ENCODE measurements at regions not wholly inside any gene's neighbourhood (a gene's known extent, or its start where the extent isn't known, plus 50 kb on each side); places are given as distances from the start of the nearest gene placed in this dataset.

DNA sequence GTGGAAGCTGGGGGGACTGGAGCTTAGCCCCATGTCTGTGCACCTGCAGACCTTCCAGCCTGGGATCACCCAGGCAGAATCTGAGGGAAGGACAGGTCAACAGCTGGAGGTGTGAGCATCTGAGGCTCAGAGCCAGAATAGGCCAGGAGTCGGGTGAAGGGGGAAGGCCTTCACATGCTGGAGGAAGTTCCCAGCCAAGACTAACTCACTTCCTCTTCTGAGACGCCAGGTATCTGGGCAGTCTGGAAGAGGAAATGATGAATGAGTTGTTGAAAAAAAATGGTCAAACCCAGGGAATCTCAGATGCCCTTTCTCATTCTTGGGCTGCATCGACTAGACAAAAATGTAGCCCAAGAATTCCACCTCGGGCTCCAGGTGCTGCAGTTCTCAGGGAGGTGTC, 73.6 kb upstream of the TIAM2 start:
- TF ChIP-seq, protein P1, sequence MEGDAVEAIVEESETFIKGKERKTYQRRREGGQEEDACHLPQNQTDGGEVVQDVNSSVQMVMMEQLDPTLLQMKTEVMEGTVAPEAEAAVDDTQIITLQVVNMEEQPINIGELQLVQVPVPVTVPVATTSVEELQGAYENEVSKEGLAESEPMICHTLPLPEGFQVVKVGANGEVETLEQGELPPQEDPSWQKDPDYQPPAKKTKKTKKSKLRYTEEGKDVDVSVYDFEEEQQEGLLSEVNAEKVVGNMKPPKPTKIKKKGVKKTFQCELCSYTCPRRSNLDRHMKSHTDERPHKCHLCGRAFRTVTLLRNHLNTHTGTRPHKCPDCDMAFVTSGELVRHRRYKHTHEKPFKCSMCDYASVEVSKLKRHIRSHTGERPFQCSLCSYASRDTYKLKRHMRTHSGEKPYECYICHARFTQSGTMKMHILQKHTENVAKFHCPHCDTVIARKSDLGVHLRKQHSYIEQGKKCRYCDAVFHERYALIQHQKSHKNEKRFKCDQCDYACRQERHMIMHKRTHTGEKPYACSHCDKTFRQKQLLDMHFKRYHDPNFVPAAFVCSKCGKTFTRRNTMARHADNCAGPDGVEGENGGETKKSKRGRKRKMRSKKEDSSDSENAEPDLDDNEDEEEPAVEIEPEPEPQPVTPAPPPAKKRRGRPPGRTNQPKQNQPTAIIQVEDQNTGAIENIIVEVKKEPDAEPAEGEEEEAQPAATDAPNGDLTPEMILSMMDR (IDR thresholded peaks at IDR 0.05) = no peak
- Histone ChIP-seq H3K4me1 (ENCODE audit: low read depth) (no peaks in the 10 kb centered on the region), H3K9me3 (no peaks in the 10 kb centered on the region), H3K4me3 (no peak overlapping the region), H3K36me3 (ENCODE audit: low read depth) (no peaks in the 10 kb centered on the region)
- ATAC-seq (peak; percentile 53), DNase-seq (peak in 1 of 3 donors; percentile 3)
- intact Hi-C loops (cut with DNase I, micrococcal nuclease) = no loop called here

DNA sequence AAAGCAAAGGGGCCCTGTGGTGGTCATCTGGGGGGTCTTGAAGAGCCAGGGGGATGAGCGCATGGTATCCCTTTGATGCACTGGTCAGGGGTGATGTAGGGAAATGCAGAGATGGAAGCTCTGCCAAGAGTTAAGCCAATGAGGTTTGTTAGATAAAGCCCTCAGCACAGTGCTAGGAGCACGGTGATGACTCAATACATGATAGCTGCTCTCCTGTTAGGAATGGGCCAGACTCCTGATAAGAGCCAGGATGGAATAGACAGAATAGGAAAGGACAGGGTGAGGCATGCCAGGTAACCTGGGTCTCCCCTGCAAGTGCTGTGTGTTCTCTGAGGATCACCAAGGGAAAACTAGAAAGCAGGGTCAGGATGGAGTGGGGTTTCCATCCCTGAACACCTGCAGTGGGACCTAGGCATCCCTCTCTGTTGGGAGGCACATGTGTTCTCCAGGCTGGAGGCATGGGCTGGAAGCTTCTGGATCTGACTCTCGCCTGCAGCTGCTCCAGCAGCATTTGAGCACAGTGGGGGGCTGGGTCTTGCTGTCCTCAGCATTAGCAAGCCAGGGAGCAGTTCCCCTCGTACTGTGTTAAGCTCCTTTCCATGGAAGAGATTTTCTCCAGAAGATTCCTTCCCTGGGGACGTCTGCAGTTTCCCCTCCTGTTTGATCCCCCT, 71.8 kb upstream of the TIAM2 start:
- Histone ChIP-seq H3K4me1 (ENCODE audit: low read depth) (no peaks in the 10 kb centered on the region), H3K9me3 (no peaks in the 10 kb centered on the region), H3K4me3 (no peak overlapping the region), H3K36me3 (ENCODE audit: low read depth) (no peaks in the 10 kb centered on the region)
- TF ChIP-seq, protein P1 (IDR thresholded peaks at IDR 0.05) = no peak
- no peak for DNase-seq
- ATAC-seq = no peak
- intact Hi-C loops (cut with DNase I, micrococcal nuclease) = no loop called here

DNA sequence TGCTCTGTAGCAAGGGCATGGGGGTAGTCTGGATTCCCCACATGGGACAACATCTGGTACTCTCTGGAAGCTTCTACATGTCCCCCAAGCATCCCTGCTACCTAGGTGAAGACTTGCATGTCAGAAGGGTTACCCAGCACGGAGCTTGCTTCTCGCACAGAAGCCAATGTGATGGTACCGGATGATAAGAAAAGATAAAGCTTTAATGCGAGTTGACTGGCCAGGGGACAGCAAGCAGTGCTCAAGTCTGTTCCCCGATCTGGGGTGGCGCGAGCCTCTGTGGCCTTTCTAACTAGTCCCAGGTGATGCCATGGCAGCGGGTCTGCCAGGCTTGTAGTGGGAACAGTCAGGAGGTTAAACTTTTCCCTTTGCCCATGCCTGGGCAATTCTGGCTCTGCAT, 70.0 kb upstream of the TIAM2 start:
- H3K4me1 ChIP-seq (ENCODE audit: low read depth) = no peaks in the 10 kb centered on the region
- intact Hi-C loops (cut with DNase I, micrococcal nuclease) = no loop called here
- H3K4me3 ChIP-seq = no peak overlapping the region
- no peak for ATAC-seq
- no peak for DNase-seq
- no peaks in the 10 kb centered on the region for H3K9me3 ChIP-seq
- TF ChIP-seq, protein P1 (IDR thresholded peaks at IDR 0.05) = no peak
- no peaks in the 10 kb centered on the region for H3K36me3 ChIP-seq (ENCODE audit: low read depth)

DNA sequence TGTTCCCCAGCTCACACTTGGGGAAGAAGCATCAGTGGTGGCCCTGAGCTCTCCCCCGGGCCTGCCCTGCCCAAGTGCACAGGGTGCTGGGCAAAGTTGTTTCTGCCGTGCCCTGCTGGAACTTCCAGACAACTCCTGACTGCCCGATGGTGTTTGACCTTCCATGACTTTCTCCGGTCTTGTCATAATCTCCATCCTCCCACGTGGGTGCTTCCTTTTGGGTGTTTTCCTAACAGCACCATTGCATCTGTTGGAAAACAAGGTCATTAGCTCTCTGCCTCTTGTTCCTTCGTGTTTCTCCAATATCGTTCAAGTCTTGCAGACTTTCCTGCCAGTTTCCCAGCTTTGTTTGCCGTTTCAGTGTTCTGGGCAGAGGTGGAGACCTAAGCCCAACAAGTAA, 68.7 kb upstream of the TIAM2 start:
- DNase-seq (no peak), ATAC-seq (no peak)
- intact Hi-C loops (cut with DNase I, micrococcal nuclease) = no loop called here
- Histone ChIP-seq H3K36me3 (ENCODE audit: low read depth) (no peaks in the 10 kb centered on the region), H3K9me3 (no peaks in the 10 kb centered on the region), H3K4me3 (no peak overlapping the region), H3K4me1 (ENCODE audit: low read depth) (no peaks in the 10 kb centered on the region)
- TF ChIP-seq, protein P1 (IDR thresholded peaks at IDR 0.05) = no peak

DNA sequence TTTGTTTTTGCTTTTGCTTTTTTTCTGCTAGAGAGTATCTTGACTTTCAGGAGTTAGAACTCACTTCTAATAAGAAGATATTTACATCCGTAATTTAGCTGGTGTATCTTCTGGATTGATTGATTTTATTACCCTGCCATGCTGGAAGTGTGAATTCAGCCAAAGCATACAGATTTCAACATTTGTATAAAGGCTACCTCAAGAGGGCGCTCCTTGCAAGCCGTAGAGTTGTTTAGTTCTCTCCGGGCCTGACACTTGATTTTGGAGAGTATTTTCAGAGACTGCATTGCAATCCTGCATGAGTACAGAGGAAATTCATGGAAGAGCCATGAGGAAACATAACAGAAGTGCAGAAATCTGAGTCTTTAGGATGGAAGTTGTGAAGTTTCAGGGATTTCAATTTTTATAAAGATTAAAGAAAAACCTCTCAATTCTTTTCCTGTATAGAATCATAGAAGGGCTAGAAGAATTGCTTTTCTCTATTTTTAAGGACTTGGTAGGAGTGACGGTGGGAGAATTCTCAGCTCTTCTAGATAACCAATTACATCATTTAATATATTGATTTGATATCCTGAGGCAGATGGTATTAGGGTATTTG, 66.7 kb upstream of the TIAM2 start:
- H3K4me3 ChIP-seq = no peak overlapping the region
- intact Hi-C loops (cut with DNase I, micrococcal nuclease) = loop anchor here in 1 of 2 donors (2.0 kb wide), 1 partner anchor 246 kb away; no protein-coding TSS in a partner anchor
- TF ChIP-seq, protein P1 (IDR thresholded peaks at IDR 0.05) = peak; percentile 58
- no peaks in the 10 kb centered on the region for H3K36me3 ChIP-seq (ENCODE audit: low read depth)
- no peaks in the 10 kb centered on the region for H3K4me1 ChIP-seq (ENCODE audit: low read depth)
- no peaks in the 10 kb centered on the region for H3K9me3 ChIP-seq
- peak; percentile 75 for ATAC-seq
- peak in 2 of 3 donors; percentile 37 to 87 for DNase-seq

All from mucosa of descending colon (tissue), 3 donors.